ENCODE measurements at regions not wholly inside any gene's neighbourhood (a gene's known extent, or its start where the extent isn't known, plus 50 kb on each side); places are given as distances from the start of the nearest gene placed in this dataset.
A peak's percentile ranks its signal among the peaks of the same experiment; 100 is the strongest.
"Not testable (repeated sequence)": the region's sequence is repeated elsewhere in the genome, so short reads cannot be mapped to it uniquely, and the experiment has no call there.

- Histone ChIP-seq H3K27ac (no peak overlapping the region), H3K4me3 (no peak overlapping the region)
Observed at GRCh38 chr4:9602389-9602914, 158.2 kb downstream of the DEFB131A start.

DNA sequence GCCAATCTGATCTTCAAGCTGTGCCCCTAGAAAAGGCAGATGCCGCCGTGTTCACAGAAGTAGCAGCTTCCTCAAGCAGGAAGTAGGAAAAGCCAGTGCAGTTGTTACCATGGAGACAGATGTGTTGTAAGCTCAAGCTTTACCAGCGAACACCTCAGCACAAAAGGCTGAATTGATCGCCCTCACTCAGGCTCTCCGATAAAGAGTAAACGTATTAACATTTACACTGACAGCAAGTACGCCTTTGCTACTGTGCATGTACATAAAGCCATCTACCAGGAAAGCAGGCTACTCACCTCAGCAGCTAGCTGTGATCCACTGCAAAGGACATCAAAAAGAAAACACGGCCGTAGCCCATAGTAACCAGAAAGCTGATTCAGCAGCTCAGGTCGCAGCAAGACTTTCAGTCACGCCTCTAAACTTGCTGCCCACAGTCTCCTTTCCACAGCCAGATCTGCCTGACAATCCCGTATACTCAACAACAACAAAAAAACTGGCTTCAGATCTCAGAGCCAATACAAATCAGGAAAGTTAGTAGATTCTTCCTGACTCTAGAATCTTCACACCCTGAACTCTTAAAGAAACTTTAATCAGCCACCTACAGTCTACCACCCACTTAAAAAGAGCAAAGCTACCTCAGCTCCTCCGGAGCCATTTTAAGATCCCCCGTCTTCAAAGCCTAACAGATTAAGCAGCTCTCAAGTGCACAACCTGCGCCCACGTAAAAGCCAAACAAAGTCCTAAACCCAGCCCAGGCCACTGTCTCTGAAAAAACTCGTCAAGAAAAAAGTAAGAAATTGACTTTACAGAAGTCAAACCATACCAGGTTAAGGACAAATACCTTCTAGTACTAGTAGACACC is 160.0 kb downstream of the DEFB131A start:
- H3K27ac ChIP-seq: peak overlapping the region in 11 of 21 experiments; percentile 5 to 84 (median 59)
- peak overlapping the region in 6 of 7 experiments; percentile 6 to 22 (median 14) for H3K4me3 ChIP-seq

- Histone ChIP-seq H3K4me3 (peak overlapping the region in 1 of 7 experiments; percentile 15), H3K27ac (peak overlapping the region in 5 of 21 experiments; percentile 3 to 69 (median 39))
Observed at GRCh38 chr4:9604893-9605190, 160.6 kb downstream of the DEFB131A start.

DNA sequence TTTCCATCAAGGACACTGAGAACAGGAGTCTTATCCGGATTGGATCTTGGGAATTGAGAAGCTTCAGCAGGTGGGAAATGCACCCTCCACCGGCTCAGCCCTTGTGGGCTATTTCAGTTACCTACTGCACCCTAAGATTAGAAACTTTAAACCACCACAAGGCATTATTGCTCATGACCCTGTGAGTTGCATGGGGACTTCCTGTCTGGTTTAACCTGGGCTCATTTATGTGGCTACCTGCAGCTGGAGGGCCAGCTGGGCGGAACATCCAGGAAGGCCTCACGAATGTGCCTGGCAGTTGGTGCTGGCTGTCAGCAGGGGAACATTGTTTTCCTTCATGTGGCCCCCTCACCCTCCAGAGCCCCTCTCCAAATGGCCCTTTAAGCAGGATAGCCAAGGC is 164.1 kb downstream of the DEFB131A start:
- H3K4me3 ChIP-seq: no peak overlapping the region
- H3K27ac ChIP-seq: no peak overlapping the region

DNA sequence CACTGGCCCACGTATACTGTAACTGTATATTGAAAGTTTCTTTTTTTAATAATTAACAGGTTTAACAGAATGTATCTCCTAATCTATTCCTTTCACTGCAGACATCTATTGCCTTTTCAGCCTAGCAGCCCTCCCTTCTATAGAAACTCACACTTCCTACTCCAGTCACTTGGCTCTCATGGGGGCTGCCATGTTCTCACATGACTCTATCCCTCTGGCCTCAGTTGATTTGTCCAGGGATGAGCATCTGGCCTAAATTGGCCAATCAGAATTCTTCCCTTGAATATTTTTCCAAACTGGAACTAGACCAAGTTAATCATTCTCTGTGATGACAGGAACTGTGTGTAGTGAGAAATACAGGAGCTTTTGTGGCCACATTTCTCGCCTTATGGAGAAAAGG is 166.1 kb downstream of the DEFB131A start:
- H3K4me3 ChIP-seq: not testable (repeated sequence)

DNA sequence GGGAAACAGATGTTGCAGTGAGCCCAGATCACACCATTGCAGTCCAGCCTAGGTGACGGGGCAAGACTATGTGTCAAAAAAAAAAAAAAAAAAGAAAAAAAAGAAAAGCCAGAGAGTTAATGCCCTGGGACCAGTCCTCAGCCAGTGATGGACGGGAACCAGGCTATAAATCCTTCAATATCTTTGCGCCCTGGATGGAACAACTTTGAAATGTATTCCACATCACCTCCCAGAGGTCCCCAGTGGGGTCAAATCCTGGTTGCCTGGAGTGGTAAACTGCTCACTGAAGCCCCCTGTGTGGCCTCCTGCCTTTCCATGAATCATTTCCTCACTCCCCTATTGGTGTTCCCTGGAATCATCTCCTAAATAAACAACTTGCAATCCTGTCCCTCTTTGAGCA is 166.9 kb downstream of the DEFB131A start:
- no peak overlapping the region for H3K4me3 ChIP-seq
- H3K27ac ChIP-seq: no peak overlapping the region

More for the DNA sequence above, 166.1 kb downstream of the DEFB131A start:
- not testable (repeated sequence) for H3K27ac ChIP-seq

DNA sequence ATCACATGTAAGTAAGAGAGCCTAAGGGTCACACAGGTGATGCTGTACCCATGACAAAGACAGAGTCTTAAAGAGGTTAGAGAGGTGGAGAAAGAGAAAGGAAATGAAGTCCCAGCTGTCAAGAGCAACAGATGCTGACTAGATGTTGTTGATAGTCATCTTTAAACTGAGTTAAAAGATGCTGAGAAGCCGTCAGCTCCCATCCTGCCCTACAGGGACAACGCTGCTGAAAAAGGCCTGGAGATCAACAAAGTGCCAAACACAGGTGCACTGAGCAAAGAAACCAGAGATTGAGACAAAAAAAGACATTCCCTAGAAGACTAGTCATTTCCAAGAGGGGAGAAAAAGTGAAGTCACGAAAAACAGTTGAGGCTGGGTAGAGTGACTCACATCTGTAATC is 145.0 kb upstream of the DRD5 start:
- not testable (repeated sequence) for H3K27ac ChIP-seq

GRCh38 chr4:9659678-9660077 is 121.8 kb upstream of the DRD5 start:
- H3K27ac ChIP-seq, H3K4me3 ChIP-seq: not testable (repeated sequence)

More for the DNA sequence above, 145.0 kb upstream of the DRD5 start:
- not testable (repeated sequence) for H3K4me3 ChIP-seq

DNA sequence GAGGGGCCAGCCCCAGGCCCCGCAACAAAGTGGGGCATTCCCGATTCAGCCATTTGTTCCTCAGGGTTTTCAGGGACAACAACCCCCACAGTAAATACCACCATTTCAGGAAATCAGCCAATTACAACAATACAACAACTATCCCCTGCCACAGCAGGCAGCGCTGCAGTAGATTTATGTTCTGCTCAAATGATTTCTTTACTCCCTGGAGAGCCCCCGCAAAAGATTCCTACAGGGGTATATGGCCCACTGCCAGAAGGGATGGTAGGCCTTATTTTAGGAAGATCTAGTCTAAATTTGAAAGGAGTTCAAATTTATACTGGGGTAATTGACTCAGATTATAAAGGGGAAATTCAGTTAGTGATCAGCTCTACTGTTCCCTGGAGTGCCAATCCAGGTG is 120.5 kb upstream of the DRD5 start:
- not testable (repeated sequence) for H3K27ac ChIP-seq, H3K4me3 ChIP-seq

GRCh38 chr4:9670725-9671124 is 110.7 kb upstream of the DRD5 start:
- H3K4me3 ChIP-seq, H3K27ac ChIP-seq: not testable (repeated sequence)

- not testable (repeated sequence) for H3K4me3 ChIP-seq, H3K27ac ChIP-seq
Observed at GRCh38 chr4:9677357-9677756, 104.1 kb upstream of the DRD5 start.

DNA sequence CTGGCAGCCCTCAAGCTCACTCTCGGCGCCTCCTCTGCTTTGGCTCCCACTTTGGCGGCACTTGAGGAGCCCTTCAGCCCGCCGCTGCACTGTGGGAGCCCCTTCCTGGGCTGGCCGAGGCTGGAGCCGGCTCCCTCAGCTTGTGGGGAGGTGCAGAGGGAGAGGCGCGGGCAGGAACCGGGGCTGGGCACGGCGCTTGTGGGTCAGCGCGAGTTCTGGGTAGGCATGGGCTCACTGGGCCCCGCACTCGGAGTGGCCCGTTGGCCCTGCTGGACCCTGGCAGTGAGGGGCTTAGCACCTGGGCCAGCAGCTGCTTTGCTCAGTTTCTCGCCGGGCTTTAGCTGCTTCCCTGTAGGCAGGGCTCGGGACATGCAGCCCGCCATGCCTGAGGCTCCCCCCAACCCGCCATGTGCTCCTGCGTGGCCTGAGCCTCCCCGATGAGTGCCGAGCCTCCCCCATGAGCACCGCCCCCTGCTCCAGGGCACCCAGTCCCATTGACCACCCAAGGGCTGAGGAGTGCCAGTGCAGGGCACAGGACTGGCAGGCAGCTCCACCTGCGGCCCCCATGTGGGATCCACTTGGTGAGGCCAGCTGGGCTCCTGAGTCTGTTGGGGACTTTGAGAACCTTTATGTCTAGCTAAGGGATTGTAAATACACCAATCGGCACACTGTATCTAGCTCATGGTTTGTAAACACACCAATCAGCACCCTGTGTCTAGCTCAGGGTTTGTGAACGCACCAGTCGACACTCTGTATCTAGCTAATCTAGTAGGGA is 101.5 kb upstream of the DRD5 start:
- Histone ChIP-seq H3K4me3 (no peak overlapping the region), H3K27ac (no peak overlapping the region)

- H3K27ac ChIP-seq, H3K4me3 ChIP-seq: not testable (repeated sequence)
Observed at GRCh38 chr4:9683174-9683573, 98.3 kb upstream of the DRD5 start.

DNA sequence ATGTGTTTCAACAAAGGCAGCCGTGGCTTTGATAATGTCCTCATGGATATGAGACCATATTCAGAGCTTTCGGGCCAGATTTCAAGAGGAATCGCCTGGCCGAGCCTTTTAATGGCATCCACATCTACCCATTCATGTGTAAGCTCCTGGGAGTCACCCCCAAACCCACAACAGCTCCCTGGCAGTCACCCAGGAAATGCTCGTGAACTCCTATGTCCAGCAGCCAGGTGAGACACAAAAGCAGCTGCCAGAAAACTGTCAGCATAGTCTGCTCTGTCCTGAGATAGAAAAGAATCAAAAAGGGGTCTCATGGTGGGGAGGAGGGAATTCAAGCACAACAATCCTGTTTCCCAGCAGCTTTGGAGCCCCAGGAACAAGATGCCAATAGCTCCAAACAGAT is 96.4 kb upstream of the DRD5 start:
- H3K4me3 ChIP-seq, H3K27ac ChIP-seq: not testable (repeated sequence)

DNA sequence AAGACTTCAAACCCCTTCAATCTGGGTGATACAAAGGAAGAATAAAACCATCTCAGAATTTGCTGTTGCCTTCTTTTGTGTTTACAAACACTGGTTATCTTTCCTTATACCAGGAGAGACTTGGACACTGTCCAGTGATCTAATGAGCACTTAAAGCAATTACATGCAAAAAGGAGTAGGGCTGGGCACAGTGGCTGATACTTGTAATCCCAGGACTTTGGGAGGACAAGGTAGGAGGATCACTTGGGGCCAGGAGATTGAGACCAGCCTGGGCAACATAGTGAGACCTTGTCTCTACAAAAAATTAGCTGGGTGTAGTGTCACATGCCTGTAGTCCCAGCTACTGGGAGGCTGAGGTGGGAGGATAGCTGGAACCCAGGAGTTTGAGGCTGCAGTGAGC is 95.7 kb upstream of the DRD5 start:
- no peak overlapping the region for H3K27ac ChIP-seq

DNA sequence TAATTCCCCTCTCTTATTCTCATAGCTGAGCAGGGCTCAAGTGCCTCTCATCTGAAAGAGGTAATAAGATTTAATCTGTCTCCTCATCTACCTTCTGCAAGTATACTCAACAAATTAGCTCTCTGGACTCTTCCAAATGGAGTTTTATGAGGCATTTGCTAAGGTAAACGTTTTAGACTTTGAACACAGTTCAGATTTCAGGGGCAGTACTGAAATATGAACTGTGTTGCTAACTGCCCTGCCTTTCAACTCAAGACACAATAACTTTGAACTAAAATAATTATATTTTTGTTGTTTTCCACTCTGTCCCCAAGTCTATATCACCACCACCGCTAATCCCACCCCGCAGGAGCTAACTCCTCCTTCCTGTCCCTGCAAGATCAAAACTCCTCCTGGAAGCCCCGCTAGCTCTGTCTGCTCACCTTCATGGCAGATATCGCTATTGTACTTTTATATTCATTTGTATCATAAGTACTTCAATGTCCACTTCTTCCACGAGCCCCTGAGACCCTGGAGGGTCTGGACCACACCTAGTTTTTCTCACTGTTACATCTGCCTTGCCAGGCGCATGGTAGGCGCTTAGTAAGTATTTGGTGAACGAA is 90.7 kb upstream of the DRD5 start:
- H3K4me3 ChIP-seq: peak overlapping the region; percentile 45 to 60 (median 52)
- H3K27ac ChIP-seq: peak overlapping the region in 15 of 21 experiments; percentile 42 to 78 (median 71)

More for the DNA sequence above, 95.7 kb upstream of the DRD5 start:
- no peak overlapping the region for H3K4me3 ChIP-seq

GRCh38 chr4:9691238-9692065 is 90.0 kb upstream of the DRD5 start:
- H3K4me3 ChIP-seq: peak overlapping the region; percentile 45 to 60 (median 52)
- peak overlapping the region in 18 of 21 experiments; percentile 9 to 78 (median 63) for H3K27ac ChIP-seq

DNA sequence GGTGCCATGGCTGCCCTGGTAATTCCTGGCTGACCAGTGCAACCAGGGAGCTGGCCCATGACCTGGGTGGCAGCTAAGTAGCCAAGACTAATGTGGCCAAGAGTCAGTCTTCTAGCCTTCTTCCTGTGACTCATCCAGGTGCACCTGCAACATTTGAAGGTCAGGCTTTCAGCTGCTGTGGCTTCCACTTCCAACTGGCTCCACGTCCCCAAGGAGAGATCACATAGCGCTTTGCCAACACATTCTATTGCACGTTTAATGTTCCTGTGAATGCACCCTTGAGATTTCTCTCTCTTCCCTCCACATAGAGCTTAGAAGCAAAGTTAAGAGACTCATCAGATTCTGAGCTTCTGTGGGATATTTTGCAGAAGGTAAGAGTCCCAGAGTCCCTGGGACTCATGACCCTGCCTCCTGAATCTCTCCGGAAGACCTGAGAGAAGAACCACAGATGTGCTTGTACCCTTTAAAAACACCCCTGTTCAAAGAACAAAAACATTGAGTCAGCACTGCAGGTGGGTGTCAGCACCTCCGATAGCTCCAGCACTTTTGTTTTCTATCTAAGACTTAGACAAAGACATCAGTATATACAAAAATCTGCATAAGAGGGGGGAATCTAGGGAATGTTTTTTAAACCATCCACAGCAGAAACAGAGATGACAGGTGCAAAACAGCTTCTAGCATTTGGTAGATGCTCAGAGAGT is 88.5 kb upstream of the DRD5 start:
- not testable (repeated sequence) for H3K4me3 ChIP-seq, H3K27ac ChIP-seq

- not testable (repeated sequence) for H3K4me3 ChIP-seq, H3K27ac ChIP-seq
Observed at GRCh38 chr4:9694403-9694802, 87.0 kb upstream of the DRD5 start.
